GM18873 (cell line): ENCODE measurements at regions not wholly inside any gene's neighbourhood (a gene's known extent, or its start where the extent isn't known, plus 50 kb on each side); places are given as distances from the start of the nearest gene placed in this dataset.
"Not testable (repeated sequence)": the region's sequence is repeated elsewhere in the genome, so short reads cannot be mapped to it uniquely, and the experiment has no call there.

Source experiments
- ATAC-seq: cut with Tn5 transposase; IDR thresholded peaks from one replicate; pipeline ENCODE4 v1.9.1; 2021; ENCODE audit warnings: mild to moderate bottlenecking, moderate library complexity, moderate number of reproducible peaks; ENCODE audit not compliant: unreplicated experiment, low FRiP score

- ATAC-seq, result no peak
Measured at GRCh38 chr3:153634683-153635082, 472.7 kb downstream of the RAP2B start.

- ATAC-seq, result no peak
Measured at GRCh38 chr3:153639631-153640030, 477.6 kb downstream of the RAP2B start.

GRCh38 chr3:153640689-153641665 lies 479.0 kb downstream of the RAP2B start:
- no peak for ATAC-seq

GRCh38 chr3:153642576-153642975 lies 478.6 kb upstream of the ARHGEF26 start:
- not testable (repeated sequence) for ATAC-seq

GRCh38 chr3:153643471-153643870 lies 477.7 kb upstream of the ARHGEF26 start:
- ATAC-seq, result not testable (repeated sequence)

- ATAC-seq, result no peak
Measured at GRCh38 chr3:153649286-153649839, 471.8 kb upstream of the ARHGEF26 start.

GRCh38 chr3:153652076-153652475 lies 469.1 kb upstream of the ARHGEF26 start:
- no peak for ATAC-seq

- no peak for ATAC-seq
Measured at GRCh38 chr3:153657046-153657445, 464.1 kb upstream of the ARHGEF26 start.

- ATAC-seq, result no peak
Measured at GRCh38 chr3:153657461-153657860, 463.7 kb upstream of the ARHGEF26 start.

GRCh38 chr3:153658136-153658535 lies 463.1 kb upstream of the ARHGEF26 start:
- no peak for ATAC-seq

- no peak for ATAC-seq
Measured at GRCh38 chr3:153666991-153667740, 454.0 kb upstream of the ARHGEF26 start.

- ATAC-seq, result no peak
Measured at GRCh38 chr3:153669527-153669926, 451.7 kb upstream of the ARHGEF26 start.

- no peak for ATAC-seq
Measured at GRCh38 chr3:153670577-153670976, 450.6 kb upstream of the ARHGEF26 start.

GRCh38 chr3:153673853-153674252 lies 447.3 kb upstream of the ARHGEF26 start:
- ATAC-seq, result no peak

- ATAC-seq, result no peak
Measured at GRCh38 chr3:153679714-153680113, 441.5 kb upstream of the ARHGEF26 start.

GRCh38 chr3:153680526-153680925 lies 440.7 kb upstream of the ARHGEF26 start:
- ATAC-seq, result no peak

GRCh38 chr3:153681057-153681456 lies 440.1 kb upstream of the ARHGEF26 start:
- no peak for ATAC-seq

- no peak for ATAC-seq
Measured at GRCh38 chr3:153688301-153689120, 432.7 kb upstream of the ARHGEF26 start.

GRCh38 chr3:153693207-153693606 lies 428.0 kb upstream of the ARHGEF26 start:
- ATAC-seq, result no peak

GRCh38 chr3:153702106-153702505 lies 419.1 kb upstream of the ARHGEF26 start:
- no peak for ATAC-seq
